GM12891 (cell line): ENCODE measurements at regions not wholly inside any gene's neighbourhood (a gene's known extent, or its start where the extent isn't known, plus 50 kb on each side); places are given as distances from the start of the nearest gene placed in this dataset.

Source experiments
- PAX5 ChIP-seq: IDR thresholded peaks from 2 replicates; pipeline ENCODE4 v1.6.1; 2011; ENCODE audit warnings: low read length, moderate library complexity, mild to moderate bottlenecking; ENCODE audit not compliant: insufficient read depth, severe bottlenecking
- POLR2A ChIP-seq: IDR thresholded peaks from 2 replicates; pipeline ENCODE4 v1.6.1; 2011; ENCODE audit warnings: low read depth, low read length, control low read depth
- POLR2AphosphoS5 ChIP-seq: IDR thresholded peaks from 2 replicates; pipeline ENCODE4 v1.6.1; 2011; ENCODE audit warnings: low read depth, low read length, control low read depth
- POU2F2 ChIP-seq: IDR thresholded peaks from 2 replicates; pipeline ENCODE4 v1.6.1; 2011; ENCODE audit warnings: low read depth, mild to moderate bottlenecking, control low read depth, low read length, moderate library complexity

- TF ChIP-seq POLR2A (no peak), POLR2AphosphoS5 (no peak), PAX5 (no peak), POU2F2 (no peak)
These were observed 477.3 kb upstream of the CELF2 start for GRCh38 chr10:10540398-10540797.
